GM12878 (cell line): ENCODE measurements at regions not wholly inside any gene's neighbourhood (a gene's known extent, or its start where the extent isn't known, plus 50 kb on each side); places are given as distances from the start of the nearest gene placed in this dataset.

Experiments used
- ATAC-seq: fragments of 200-7000 bp; cut with Tn5 transposase; 3 replicates; pipeline ENCODE4 v1.9.1; 2020; ENCODE audit warnings: mild to moderate bottlenecking, moderate library complexity
- BruUV-seq: library from RNA; stranded (reverse); fragments of 400-500 nt; replicated peaks from 2 replicates; lab custom pipeline; 2021; lab: Mats Ljungman, UMichigan
- CTCF ChIA-PET: fragments of 300-600 bp; sonication (Branson Sonifier 250); formaldehyde crosslinking; extraction: SDS; loops from one replicate; lab custom pipeline; 2021; ENCODE audit warnings: inconsistent platforms; lab: Yijun Ruan, JAX
- POLR2A ChIA-PET: fragments of 350-600 bp; formaldehyde crosslinking; extraction: SDS; loops from one replicate; lab custom pipeline; 2021; ENCODE audit warnings: inconsistent platforms; lab: Charles Lee
- RAD21 ChIA-PET: fragments of 300-600 bp; sonication (Branson Sonifier 250); formaldehyde crosslinking; loops from one replicate; lab custom pipeline; 2023; ENCODE audit warnings: antibody characterized with exemption; ENCODE audit not compliant: unreplicated experiment; lab: Charles Lee
- SMC1A ChIA-PET: fragments of 300-600 bp; sonication (Branson Sonifier 250); formaldehyde crosslinking; loops from one replicate; lab custom pipeline; 2023; ENCODE audit not compliant: unreplicated experiment, uncharacterized antibody; lab: Charles Lee
- DNase-seq: peaks from one replicate; pipeline ENCODE4 v3.0.0-alpha.2; 2011; ENCODE audit warnings: low read depth, low spot score
- FAIRE-seq: peaks from 3 replicates; lab custom pipeline; 2011; peaks lifted over from hg19 to GRCh38; lab: Jason Lieb, UNC
- H2AFZ ChIP-seq: 2 replicates; pipeline ENCODE4 v1.6.0; 2011; ENCODE audit warnings: low read depth, low read length, control low read depth; ENCODE audit not compliant: control insufficient read depth
- H3K27ac ChIP-seq: 2 replicates; pipeline ENCODE4 v1.5.1; 2011; ENCODE audit warnings: control low read depth; ENCODE audit not compliant: control insufficient read depth, insufficient read depth
- H3K27me3 ChIP-seq, 2 experiments: replicated peaks in 1 of 2; 2 replicates each; pipeline versions ENCODE4 v1.6.0 to v1.6.1; 2011; ENCODE audit warnings: low read length in 1 of 2; ENCODE audit not compliant: control insufficient read depth in 2 of 2, insufficient read depth in 2 of 2
- H3K36me3 ChIP-seq, 2 experiments: 2 replicates each; pipeline ENCODE4 v1.5.1; 2011; ENCODE audit warnings: low read length in 1 of 2; ENCODE audit not compliant: control insufficient read depth in 2 of 2, insufficient read depth in 2 of 2
- H3K4me1 ChIP-seq: 2 replicates; pipeline ENCODE4 v1.6.1; 2011; ENCODE audit warnings: mild to moderate bottlenecking, low read length, moderate library complexity, mixed read lengths; ENCODE audit not compliant: control insufficient read depth, insufficient read depth
- H3K4me2 ChIP-seq: 2 replicates; pipeline ENCODE4 v1.6.0; 2011; ENCODE audit warnings: control low read depth; ENCODE audit not compliant: control insufficient read depth, insufficient read depth
- H3K4me3 ChIP-seq: fragments of 200-600 bp; sonication (generic); 2 replicates; pipeline ENCODE4 v1.5.1; 2016
- H3K79me2 ChIP-seq: 2 replicates; pipeline ENCODE4 v1.6.0; 2011; ENCODE audit warnings: low read length; ENCODE audit not compliant: control insufficient read depth, insufficient read depth
- H3K9ac ChIP-seq: 2 replicates; pipeline ENCODE4 v1.8.0; 2011; ENCODE audit warnings: low read length, control low read depth, mixed read lengths; ENCODE audit not compliant: control insufficient read depth, insufficient read depth
- H3K9me3 ChIP-seq: replicated peaks from 3 replicates; pipeline ENCODE4 v1.5.1; 2011; ENCODE audit warnings: mild to moderate bottlenecking, low read length; ENCODE audit not compliant: control insufficient read depth, insufficient read depth
- H4K20me1 ChIP-seq: 2 replicates; pipeline ENCODE4 v1.6.0; 2011; ENCODE audit not compliant: control insufficient read depth, insufficient read depth
- CEBPZ ChIP-seq: fragments of 150-350 bp; IDR thresholded peaks from 2 replicates; pipeline ENCODE4 v1.6.1; 2016; ENCODE audit warnings: low read depth, low read length
- E2F4 ChIP-seq: IDR thresholded peaks from 2 replicates; pipeline ENCODE4 v1.6.1; 2012; ENCODE audit warnings: low read depth, low read length, improper control_type of control experiment
- IRF3 ChIP-seq: fragments of 450-650 bp; IDR thresholded peaks from 2 replicates; pipeline ENCODE4 v1.6.1; 2014; ENCODE audit warnings: mild to moderate bottlenecking
- MYC ChIP-seq: IDR thresholded peaks from 2 replicates; pipeline ENCODE4 v1.6.1; 2011; ENCODE audit warnings: mild to moderate bottlenecking, low read length, moderate library complexity, inconsistent platforms; ENCODE audit not compliant: insufficient read depth, insufficient replicate concordance, insufficient read length, severe bottlenecking
- PAX5 ChIP-seq: IDR thresholded peaks from 2 replicates; pipeline ENCODE4 v1.6.1; 2011; ENCODE audit warnings: low read depth, low read length, borderline replicate concordance
- POLR2A ChIP-seq: IDR thresholded peaks from 2 replicates; pipeline ENCODE4 v1.6.1; 2011; ENCODE audit warnings: low read depth, mild to moderate bottlenecking, low read length
- RAD51 ChIP-seq: fragments of 450-650 bp; IDR thresholded peaks from 2 replicates; pipeline ENCODE4 v1.6.1; 2016; ENCODE audit warnings: moderate library complexity, mild to moderate bottlenecking, inconsistent platforms
- RUNX3 ChIP-seq: IDR thresholded peaks from 2 replicates; pipeline ENCODE4 v1.6.1; 2012; ENCODE audit warnings: low read length, inconsistent platforms
- SRF ChIP-seq, 2 experiments: IDR thresholded peaks; 2 replicates each; pipeline ENCODE4 v1.6.1; 2011; ENCODE audit warnings: low read depth in 2 of 2, low read length in 2 of 2, mild to moderate bottlenecking in 1 of 2, moderate library complexity in 1 of 2
- ZNF384 ChIP-seq: IDR thresholded peaks from 2 replicates; pipeline ENCODE4 v1.6.1; 2012; ENCODE audit warnings: low read depth, mild to moderate bottlenecking, low read length, improper control_type of control experiment, borderline replicate concordance
- WGBS: methylation state at CpG from one replicate; pipeline ENCODE4 v1.1.6; 2016; ENCODE audit warnings: low lambda C conversion rate; ENCODE audit not compliant: insufficient replicate concordance, insufficient coverage; ENCODE audit errors: missing lambda C conversion rate; 5-methylcytosine and 5-hydroxymethylcytosine counted together
- in situ Hi-C: fragments of 300-500 bp; cut with MboI; formaldehyde crosslinking; loops from 9 replicates; pipeline ENCODE4 v1.14.3; 2018; ENCODE audit warnings: mixed read lengths
- intact Hi-C: fragments of 100-400 bp; cut with micrococcal nuclease; formaldehyde crosslinking; loops from one replicate; pipeline ENCODE4 v1.14.2; 2022; ENCODE audit not compliant: unreplicated experiment

GRCh38 chr11:70808686-70809375 is 410.5 kb downstream of the CTTN start:
- Histone ChIP-seq H3K4me2 (no peak overlapping the region), H3K9ac (no peak overlapping the region), H3K4me3 (no peak overlapping the region), H3K36me3 (no peaks in the 10 kb centered on the region), H2AFZ (no peak overlapping the region), H3K9me3 (no peaks in the 10 kb centered on the region), H3K4me1 (no peaks in the 10 kb centered on the region), H3K79me2 (no peaks in the 10 kb centered on the region), H4K20me1 (no peaks in the 10 kb centered on the region), H3K27me3 (no peaks in the 10 kb centered on the region; a peak in 1 of 4 replicates), H3K27ac (no peak overlapping the region)
- no peak for ATAC-seq
- ChIA-PET POLR2A (no interaction called here), RAD21 (no interaction called here), SMC1A (no interaction called here), CTCF (no interaction called here)
- TF ChIP-seq POLR2A: no peak
- TF ChIP-seq E2F4: no peak
- no peak for TF ChIP-seq PAX5
- no peak for TF ChIP-seq RUNX3
- no peak for TF ChIP-seq RAD51
- TF ChIP-seq MYC: no peak
- no peak for TF ChIP-seq ZNF384
- no peak for TF ChIP-seq CEBPZ
- TF ChIP-seq SRF (IDR thresholded peaks at IDR 0.05; ENCODE audit: low read depth in 2 of 2, low read length in 2 of 2): no peak
- TF ChIP-seq IRF3: no peak
- WGBS: 38% methylated on average over 21 of the region's 21 CpGs
- intact Hi-C loops (no loop called here), in situ Hi-C loops (no loop called here)
- no peak for DNase-seq
- FAIRE-seq: no peak
- BruUV-seq: no TSS peak
